SH-SY5Y (cell line): ENCODE measurements at regions not wholly inside any gene's neighbourhood (a gene's known extent, or its start where the extent isn't known, plus 50 kb on each side); places are given as distances from the start of the nearest gene placed in this dataset.

Source experiments
- GATA2 ChIP-seq: IDR thresholded peaks from 2 replicates; pipeline ENCODE4 v1.6.1; 2011; ENCODE audit warnings: mild to moderate bottlenecking, low read depth, low read length
- GATA3 ChIP-seq: IDR thresholded peaks from 2 replicates; pipeline ENCODE4 v1.6.1; 2011; ENCODE audit warnings: low read depth, mild to moderate bottlenecking, low read length, moderate library complexity

- TF ChIP-seq GATA2 = no peak
- no peak for TF ChIP-seq GATA3
Measured at GRCh38 chr6:139568956-139569538, 194.6 kb upstream of the CITED2 start.
